Activated CD4-positive, CD25-positive, alpha-beta regulatory T cell (primary cell): ENCODE measurements at regions not wholly inside any gene's neighbourhood (a gene's known extent, or its start where the extent isn't known, plus 50 kb on each side); places are given as distances from the start of the nearest gene placed in this dataset.

Source experiments
- DNase-seq, 4 experiments: peaks; one replicate each; lab custom pipeline; 2025; lab: John Stamatoyannopoulos, UW

GRCh38 chr22:49193348-49193747 is 634.3 kb downstream of the BRD1 start:
- no peak for DNase-seq

DNA sequence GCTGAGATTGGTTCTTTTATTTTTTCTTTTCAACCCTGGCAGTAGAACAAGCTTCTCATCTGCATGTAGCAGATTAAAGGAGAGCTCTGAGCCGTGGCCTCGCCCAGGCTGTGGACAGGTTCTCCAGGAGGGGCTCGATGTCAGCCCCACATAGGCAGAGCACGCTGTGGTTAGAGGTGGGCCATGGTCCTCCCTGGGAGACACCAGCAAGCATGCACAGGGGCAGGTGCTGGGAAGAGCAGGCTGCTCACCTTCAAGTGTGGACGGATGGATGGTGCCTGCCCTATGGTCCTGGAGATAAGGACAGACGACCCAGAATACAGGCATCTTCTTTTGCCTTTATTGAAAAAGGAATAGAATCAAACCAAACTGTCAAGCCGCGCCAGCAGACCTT is 634.8 kb downstream of the BRD1 start:
- no peak for DNase-seq

DNA sequence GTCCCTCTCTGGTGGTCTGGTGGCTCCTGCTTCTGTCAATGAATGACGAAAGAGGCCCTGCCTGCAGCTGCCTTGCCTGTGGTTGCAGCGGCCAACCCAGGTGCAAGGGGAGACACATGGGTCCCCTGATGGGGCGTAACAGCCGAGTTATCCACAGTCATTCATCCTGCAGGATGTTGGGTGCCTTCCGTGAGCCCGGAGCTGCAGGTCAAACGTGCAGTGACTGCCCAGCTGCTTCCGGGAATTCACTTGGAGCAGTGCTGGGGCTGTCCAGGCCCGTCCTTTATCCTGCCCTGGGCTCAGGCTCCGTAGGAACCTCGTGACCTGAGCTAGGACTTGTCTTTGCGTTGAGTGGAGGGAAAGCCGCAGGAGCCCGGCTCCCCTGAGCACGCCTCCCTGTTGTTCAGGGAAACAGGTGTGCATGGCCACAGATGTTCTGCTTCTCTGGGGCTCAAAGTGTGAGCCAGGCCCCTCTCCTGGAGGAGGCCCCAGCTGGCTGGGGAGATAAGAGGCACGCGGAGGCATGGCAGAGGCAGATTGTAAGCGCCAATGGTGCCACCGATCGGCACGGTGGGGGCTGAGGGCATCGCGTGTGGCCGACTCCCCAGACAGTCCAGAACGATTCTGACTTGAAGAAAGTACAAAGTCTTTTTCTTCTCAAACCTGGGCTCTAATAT is 635.4 kb downstream of the BRD1 start:
- no peak for DNase-seq

DNA sequence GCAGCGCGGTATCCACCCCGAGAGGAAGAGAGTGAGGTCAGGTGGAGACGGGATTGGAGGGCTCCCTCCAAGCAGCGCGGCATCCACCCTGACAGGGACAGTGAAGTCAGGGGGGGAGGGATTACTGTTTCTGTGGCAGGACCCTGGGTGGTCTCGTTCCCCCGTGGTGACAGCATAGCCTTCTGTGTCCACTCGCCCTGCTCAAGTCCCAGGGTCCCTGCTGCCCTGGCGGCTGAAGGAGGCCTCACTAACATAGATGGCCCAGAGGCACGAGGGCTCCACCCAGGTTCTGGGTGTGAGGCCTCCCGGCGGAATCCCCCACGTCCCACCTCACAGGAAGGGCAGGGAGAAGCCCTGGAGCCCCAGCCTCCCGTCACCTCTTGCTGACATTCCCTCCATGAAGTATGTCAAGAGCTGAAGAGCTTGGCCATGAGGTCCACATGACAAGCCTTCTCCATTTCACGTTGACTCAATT is 636.1 kb downstream of the BRD1 start:
- DNase-seq: no peak

DNA sequence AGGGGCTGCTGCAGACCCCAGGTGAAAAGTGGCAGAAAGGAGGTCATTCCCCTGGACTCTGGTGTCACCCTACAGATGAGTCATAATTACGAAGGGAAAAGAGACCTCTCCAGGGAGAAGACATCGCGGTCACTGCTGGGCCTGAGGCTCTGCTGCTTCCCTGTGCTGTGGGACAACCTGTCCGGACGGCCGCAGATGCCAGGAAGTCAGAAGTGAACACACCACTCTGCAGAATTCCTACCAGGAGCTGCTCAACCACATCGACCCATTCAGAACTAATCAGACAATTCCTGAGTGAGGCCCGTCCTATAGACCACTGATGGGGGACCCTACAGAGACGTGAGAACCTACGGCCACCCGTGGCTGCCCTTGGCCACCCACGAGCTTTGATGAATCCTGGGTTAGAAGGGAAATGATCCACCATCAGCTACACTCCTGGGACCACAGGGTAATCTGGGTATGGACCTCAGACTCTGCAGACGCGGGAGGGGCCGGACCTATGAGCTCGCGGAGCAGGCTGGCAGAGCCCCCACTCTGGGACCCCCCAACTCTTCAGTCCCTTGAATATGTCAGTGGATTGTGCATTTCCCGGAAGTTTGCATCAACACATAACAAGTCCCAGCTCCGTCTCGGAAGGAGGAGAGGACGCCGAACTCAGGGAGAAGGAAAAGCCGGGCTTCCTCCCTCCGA is 636.7 kb downstream of the BRD1 start:
- DNase-seq: no peak

GRCh38 chr22:49189871-49190270 is 637.8 kb downstream of the BRD1 start:
- DNase-seq: no peak

DNA sequence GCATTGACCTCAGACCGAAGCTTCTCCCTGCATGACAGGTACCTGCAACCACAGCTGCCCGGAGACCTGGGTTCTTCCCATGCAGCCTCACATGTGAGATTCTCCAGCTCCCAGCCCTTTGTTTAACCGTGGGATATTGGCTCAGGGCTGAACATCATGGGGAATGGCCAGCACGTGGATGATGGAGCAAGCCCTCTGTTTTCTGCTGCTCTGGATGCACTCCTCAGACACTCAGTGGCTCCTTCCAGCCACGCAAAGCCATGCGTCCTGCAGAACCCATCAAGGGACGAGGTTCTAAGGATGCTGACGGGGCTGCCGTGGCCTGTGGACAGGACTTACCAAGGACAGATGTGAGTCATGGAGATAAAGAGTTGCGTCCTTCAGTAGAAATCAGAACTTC is 639.1 kb downstream of the BRD1 start:
- no peak for DNase-seq

GRCh38 chr22:49188091-49188490 is 639.6 kb downstream of the BRD1 start:
- DNase-seq: no peak

GRCh38 chr22:49186762-49187161 is 640.9 kb downstream of the BRD1 start:
- no peak for DNase-seq

- DNase-seq: no peak
These were observed 641.4 kb downstream of the BRD1 start for GRCh38 chr22:49186293-49186692.

- no peak for DNase-seq
These were observed 642.2 kb downstream of the BRD1 start for GRCh38 chr22:49185312-49185969.

GRCh38 chr22:49184736-49185135 is 642.9 kb downstream of the BRD1 start:
- no peak for DNase-seq

GRCh38 chr22:49183826-49184216 is 643.9 kb downstream of the BRD1 start:
- no peak for DNase-seq

GRCh38 chr22:49183208-49183825 is 644.4 kb downstream of the BRD1 start:
- DNase-seq: no peak

- no peak for DNase-seq
These were observed 645.3 kb downstream of the BRD1 start for GRCh38 chr22:49182416-49182815.

- no peak for DNase-seq
These were observed 645.7 kb downstream of the BRD1 start for GRCh38 chr22:49181942-49182341.

- DNase-seq: no peak
These were observed 646.2 kb downstream of the BRD1 start for GRCh38 chr22:49181431-49181830.

GRCh38 chr22:49180683-49181024 is 647.0 kb downstream of the BRD1 start:
- DNase-seq: no peak

DNA sequence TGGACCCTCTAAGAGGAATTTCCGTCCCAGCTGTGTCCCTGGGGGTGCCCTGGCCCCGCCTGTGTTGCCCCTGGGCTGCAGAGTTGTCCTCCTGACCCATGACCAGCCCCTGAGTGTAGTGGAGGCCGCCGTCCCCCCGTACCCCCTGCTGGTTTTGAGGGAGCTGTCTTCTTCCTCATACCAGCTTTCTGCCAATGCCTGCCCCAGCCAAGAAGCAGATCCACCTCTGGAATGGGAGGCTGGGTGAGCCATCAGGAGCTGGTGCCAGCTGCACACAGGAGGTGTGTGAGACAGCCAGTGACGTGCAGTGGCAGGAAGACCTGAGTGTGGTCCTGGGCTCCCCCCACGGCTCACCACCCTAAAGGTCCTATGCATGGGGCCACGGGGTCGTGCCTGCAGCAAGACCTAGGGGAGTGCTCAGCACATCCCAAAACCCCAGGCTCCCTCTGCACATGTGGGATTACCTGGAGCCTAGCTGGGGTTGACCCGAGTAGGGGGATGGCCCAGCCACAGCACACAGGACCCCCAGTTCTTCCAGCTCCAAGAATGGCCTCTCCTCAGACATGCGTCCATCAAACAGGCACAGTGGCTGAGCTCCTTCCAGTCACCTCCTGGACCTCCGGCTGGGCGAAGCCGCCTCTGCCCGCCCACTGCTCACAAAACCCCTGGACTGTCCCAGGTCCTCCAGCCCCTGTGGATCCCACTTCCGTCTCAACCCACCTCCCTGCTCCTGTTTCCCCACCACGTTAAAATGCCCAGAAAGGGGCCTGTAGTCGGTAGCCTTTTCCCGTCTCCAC is 647.6 kb downstream of the BRD1 start:
- no peak for DNase-seq

GRCh38 chr22:49179175-49179574 is 648.5 kb downstream of the BRD1 start:
- no peak for DNase-seq

GRCh38 chr22:49178246-49179005 is 649.2 kb downstream of the BRD1 start:
- no peak for DNase-seq
